SK-N-SH treated with all-trans-retinoic acid at 6 μM for 48 hours (cell line): ENCODE measurements at regions not wholly inside any gene's neighbourhood (a gene's known extent, or its start where the extent isn't known, plus 50 kb on each side); places are given as distances from the start of the nearest gene placed in this dataset.

Experiments
- CREB5 ChIP-seq: fragments of 250-450 bp; sonication (Bioruptor Pico); IDR thresholded peaks from 2 replicates; pipeline ENCODE4 v1.5.1; 2020; ENCODE audit warnings: low read depth, mild to moderate bottlenecking, moderate library complexity
- ISL1 ChIP-seq: fragments of 250-450 bp; sonication (Bioruptor Pico); IDR thresholded peaks from 2 replicates; pipeline ENCODE4 v2.1.2; 2022; ENCODE audit warnings: mild to moderate bottlenecking, moderate library complexity
- TF ChIP-seq, protein P1 (sequence below): fragments of 250-450 bp; sonication (Bioruptor Pico); IDR thresholded peaks from 2 replicates; pipeline ENCODE4 v1.8.0; 2020; ENCODE audit warnings: mild to moderate bottlenecking, moderate library complexity, borderline replicate concordance

DNA sequence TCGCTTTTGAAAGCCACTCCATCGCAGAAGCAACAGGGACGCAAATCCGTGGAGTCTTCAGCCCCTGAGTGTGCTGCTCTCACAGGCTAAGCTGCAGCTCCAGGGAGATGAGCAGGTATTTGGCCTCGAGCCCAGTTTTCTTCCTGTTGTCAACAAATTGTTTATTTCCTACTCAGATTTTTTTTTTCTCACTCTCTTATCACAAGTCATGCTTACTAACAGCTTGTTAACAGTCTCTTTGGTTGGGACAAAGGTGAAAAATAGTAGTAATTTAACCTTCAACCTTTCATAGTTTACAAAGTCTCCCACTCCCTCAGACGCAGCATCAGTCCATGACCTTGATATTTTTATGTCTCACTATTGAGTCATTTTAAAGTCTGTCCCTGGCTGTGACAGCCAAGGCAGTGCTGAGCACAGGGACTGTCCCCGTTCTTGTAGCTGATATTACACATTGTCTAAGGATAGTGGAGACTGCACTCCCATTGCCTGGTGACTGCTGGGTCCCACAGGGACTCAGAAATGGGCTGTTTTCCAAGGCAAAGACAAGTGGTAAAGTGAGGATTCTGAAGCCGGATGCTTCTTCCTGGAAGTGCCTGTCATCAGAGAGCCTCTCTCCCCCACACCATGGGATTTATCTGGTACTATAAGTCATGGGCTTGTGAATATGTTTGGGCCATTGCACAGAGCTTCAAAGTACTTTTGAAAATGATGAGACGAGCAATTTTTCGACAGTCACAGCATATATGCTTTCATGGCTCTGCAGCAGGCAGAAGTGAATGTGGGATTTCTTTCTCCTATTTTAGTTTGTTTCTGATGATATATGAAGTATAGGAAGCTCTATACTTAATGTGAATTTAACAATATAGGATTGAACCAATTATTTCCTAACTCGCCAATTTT lies 59.8 kb upstream of the UNC13C start:
- TF ChIP-seq ISL1 (CRISPR knock-in tag) = no peak
- TF ChIP-seq, protein P1, sequence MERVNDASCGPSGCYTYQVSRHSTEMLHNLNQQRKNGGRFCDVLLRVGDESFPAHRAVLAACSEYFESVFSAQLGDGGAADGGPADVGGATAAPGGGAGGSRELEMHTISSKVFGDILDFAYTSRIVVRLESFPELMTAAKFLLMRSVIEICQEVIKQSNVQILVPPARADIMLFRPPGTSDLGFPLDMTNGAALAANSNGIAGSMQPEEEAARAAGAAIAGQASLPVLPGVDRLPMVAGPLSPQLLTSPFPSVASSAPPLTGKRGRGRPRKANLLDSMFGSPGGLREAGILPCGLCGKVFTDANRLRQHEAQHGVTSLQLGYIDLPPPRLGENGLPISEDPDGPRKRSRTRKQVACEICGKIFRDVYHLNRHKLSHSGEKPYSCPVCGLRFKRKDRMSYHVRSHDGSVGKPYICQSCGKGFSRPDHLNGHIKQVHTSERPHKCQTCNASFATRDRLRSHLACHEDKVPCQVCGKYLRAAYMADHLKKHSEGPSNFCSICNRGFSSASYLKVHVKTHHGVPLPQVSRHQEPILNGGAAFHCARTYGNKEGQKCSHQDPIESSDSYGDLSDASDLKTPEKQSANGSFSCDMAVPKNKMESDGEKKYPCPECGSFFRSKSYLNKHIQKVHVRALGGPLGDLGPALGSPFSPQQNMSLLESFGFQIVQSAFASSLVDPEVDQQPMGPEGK = no peak
- no peak for TF ChIP-seq CREB5 (CRISPR knock-in tag)
